ENCODE measurements at regions not wholly inside any gene's neighbourhood (a gene's known extent, or its start where the extent isn't known, plus 50 kb on each side); places are given as distances from the start of the nearest gene placed in this dataset.
"Not testable (repeated sequence)": the region's sequence is repeated elsewhere in the genome, so short reads cannot be mapped to it uniquely, and the experiment has no call there.

GRCh38 chr11:27228232-27228905 lies 134.6 kb downstream of the CCDC34 start:
- DNase-seq (ENCODE audit: low spot score), result no peak
- no peak overlapping the region for H3K4me3 ChIP-seq
- no peak overlapping the region for H3K27ac ChIP-seq
- no peak for TF ChIP-seq CTCF (IDR thresholded peaks at IDR 0.05)

- no peak for TF ChIP-seq CTCF (IDR thresholded peaks at IDR 0.05)
- Histone ChIP-seq H3K4me3 (no peak overlapping the region), H3K27ac (no peak overlapping the region)
- no peak for DNase-seq (ENCODE audit: low spot score)
These were observed 135.3 kb downstream of the CCDC34 start for GRCh38 chr11:27227736-27228135.

- not testable (repeated sequence) for DNase-seq (ENCODE audit: low spot score); H3K27ac ChIP-seq; H3K4me3 ChIP-seq
These were observed 143.5 kb downstream of the CCDC34 start for GRCh38 chr11:27219487-27220039.

GRCh38 chr11:27218421-27219038 lies 144.5 kb downstream of the CCDC34 start:
- DNase-seq (ENCODE audit: low spot score), result no peak
- Histone ChIP-seq H3K4me3 (no peak overlapping the region), H3K27ac (no peak overlapping the region)
- no peak for TF ChIP-seq CTCF (IDR thresholded peaks at IDR 0.05)

- TF ChIP-seq CTCF (IDR thresholded peaks at IDR 0.05), result no peak
- no peak for DNase-seq (ENCODE audit: low spot score)
- Histone ChIP-seq H3K4me3 (no peak overlapping the region), H3K27ac (no peak overlapping the region)
These were observed 145.0 kb downstream of the CCDC34 start for GRCh38 chr11:27217948-27218420.

- no peak overlapping the region for H3K27ac ChIP-seq
- TF ChIP-seq CTCF (IDR thresholded peaks at IDR 0.05), result no peak
- no peak for DNase-seq (ENCODE audit: low spot score)
- no peak overlapping the region for H3K4me3 ChIP-seq
These were observed 145.5 kb downstream of the CCDC34 start for GRCh38 chr11:27217496-27217895.

- DNase-seq (ENCODE audit: low spot score), result no peak
- H3K4me3 ChIP-seq, result no peak overlapping the region
- H3K27ac ChIP-seq, result no peak overlapping the region
- TF ChIP-seq CTCF (IDR thresholded peaks at IDR 0.05), result no peak
These were observed 146.5 kb downstream of the CCDC34 start for GRCh38 chr11:27216270-27217149.

Measured in coronary artery (tissue), 2 donors.